ENCODE measurements at regions not wholly inside any gene's neighbourhood (a gene's known extent, or its start where the extent isn't known, plus 50 kb on each side); places are given as distances from the start of the nearest gene placed in this dataset.

- TF ChIP-seq CTCF (IDR thresholded peaks at IDR 0.05) (no peak), POLR2A (IDR thresholded peaks at IDR 0.05) (no peak)
Observed at GRCh38 chr18:78246588-78246987, 733.0 kb upstream of the SALL3 start.
